Dorsolateral prefrontal cortex (tissue), 40 donors: ENCODE measurements at regions not wholly inside any gene's neighbourhood (a gene's known extent, or its start where the extent isn't known, plus 50 kb on each side); places are given as distances from the start of the nearest gene placed in this dataset.

Source experiments
- microRNA-seq, 43 experiments: library from miRNA; unstranded; fragments of <30 nt; microRNA quantifications; one replicate each; pipeline ENCODE4 v1.2.0, GENCODE V29; 2022

Small RNA genes lying in the stretch of these regions (microRNA-seq; reads per million reads assigned to microRNA genes)
- 0 to 0.34 (median 0) reads per million in 43 experiments for gene MIR6080
